Activated naive CD4-positive, alpha-beta T cell treated with anti-CD3 and anti-CD28 coated beads, Interleukin-2, amount 50 U/mL, for 72 hours (primary cell): ENCODE measurements at regions not wholly inside any gene's neighbourhood (a gene's known extent, or its start where the extent isn't known, plus 50 kb on each side); places are given as distances from the start of the nearest gene placed in this dataset.

Source experiments
- ATAC-seq, 2 donors: fragments of 150-1000 bp; cut with Tn5 transposase; 2 replicates each; pipeline ENCODE4 v1.10.0; 2021; ENCODE audit warnings: mild to moderate bottlenecking in 2 of 2, moderate library complexity in 2 of 2
- DNase-seq, 2 donors: peaks; one replicate each; pipeline ENCODE4 v3.0.0; 2021 to 2022; ENCODE audit warnings: low spot score in 2 of 2
- H3K27ac Mint-ChIP-seq, 2 donors: one replicate each; pipeline ENCODE4 v1.8.0; 2022; ENCODE audit warnings: mild to moderate bottlenecking in 2 of 2, mixed read lengths in 2 of 2
- H3K36me3 Mint-ChIP-seq, 2 donors: one replicate each; pipeline ENCODE4 v1.8.0; 2022; ENCODE audit warnings: mixed read lengths in 2 of 2
- H3K9me3 Mint-ChIP-seq, 2 donors: one replicate each; pipeline ENCODE4 v1.8.0; 2022; ENCODE audit warnings: mixed read lengths in 2 of 2

DNA sequence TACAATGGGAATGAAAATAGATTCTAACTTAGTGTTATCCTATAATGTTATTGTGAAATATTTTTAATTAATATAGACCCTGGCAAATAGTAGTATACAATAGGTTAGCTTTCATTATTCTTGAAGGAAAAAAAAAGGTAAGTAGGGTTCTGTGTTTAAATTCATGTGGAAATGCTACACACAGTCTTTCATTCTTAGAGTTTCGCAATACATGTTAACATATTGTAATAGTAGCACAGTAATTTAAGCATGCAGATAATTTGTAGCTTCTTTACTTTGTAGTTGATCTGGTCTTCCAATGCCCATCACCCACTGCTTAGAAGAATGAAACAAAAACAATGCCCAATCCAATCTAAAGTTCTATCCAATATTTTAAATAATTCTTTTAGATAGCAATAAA lies 54.8 kb upstream of the MSTN start:
- no peaks in the 10 kb centered on the region for H3K9me3 Mint-ChIP-seq
- DNase-seq, result no peak
- H3K27ac Mint-ChIP-seq, result no peak overlapping the region
- no peaks in the 10 kb centered on the region for H3K36me3 Mint-ChIP-seq
- ATAC-seq, result no peak

DNA sequence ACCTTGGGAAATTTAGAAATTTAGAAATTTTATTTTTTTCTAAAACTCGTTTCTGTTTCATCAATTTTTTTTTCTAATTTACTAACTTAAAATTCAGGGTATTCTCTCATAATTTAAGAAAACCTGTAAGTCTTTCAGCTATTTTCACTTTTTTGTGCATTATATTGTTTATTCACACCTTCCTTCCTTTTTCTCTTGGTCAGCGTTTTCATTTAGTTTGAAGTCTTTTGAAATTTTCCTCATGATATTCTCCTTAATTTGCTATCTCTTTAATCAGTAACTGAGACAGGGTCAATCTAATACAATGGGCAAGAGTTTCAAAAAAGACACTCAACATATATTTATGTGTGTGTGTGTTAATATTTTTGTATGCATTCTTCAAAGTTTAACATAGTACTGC lies 50.5 kb upstream of the MSTN start:
- no peak for DNase-seq
- H3K9me3 Mint-ChIP-seq, result no peaks in the 10 kb centered on the region
- H3K27ac Mint-ChIP-seq, result no peak overlapping the region
- no peak for ATAC-seq
- H3K36me3 Mint-ChIP-seq, result no peaks in the 10 kb centered on the region
